A549 (cell line): ENCODE measurements at regions not wholly inside any gene's neighbourhood (a gene's known extent, or its start where the extent isn't known, plus 50 kb on each side); places are given as distances from the start of the nearest gene placed in this dataset.

Source experiments
- ATAC-seq, 2 experiments: fragments of 200-7000 bp in 1 of 2; fragments of >200 bp in 1 of 2; cut with Nextera tagmentation in 1 of 2; cut with Tn5 transposase in 1 of 2; 3 replicates each; pipeline versions ENCODE4 v1.8.0 to v1.9.1; 2018 to 2020; ENCODE audit warnings: mild to moderate bottlenecking in 1 of 2, moderate library complexity in 1 of 2
- CTCF ChIA-PET: fragments of 300-600 bp; sonication (Branson Sonifier 250); formaldehyde crosslinking; extraction: SDS; loops from one replicate; lab custom pipeline; 2021; ENCODE audit warnings: antibody characterized with exemption, inconsistent platforms; lab: Yijun Ruan, JAX
- POLR2A ChIA-PET: fragments of 350-600 bp; formaldehyde crosslinking; extraction: SDS; loops from one replicate; lab custom pipeline; 2021; ENCODE audit warnings: antibody characterized with exemption, inconsistent platforms; lab: Yijun Ruan, JAX
- DNase-seq, 2 experiments: peaks; one replicate each; pipeline versions ENCODE4 v3.0.0 to v3.0.0-alpha.2; 2011 to 2016; ENCODE audit warnings: low read depth in 1 of 2, low spot score in 1 of 2
- FAIRE-seq: peaks from 2 replicates; lab custom pipeline; 2011; peaks lifted over from hg19 to GRCh38; lab: Jason Lieb, UNC
- H3K27ac ChIP-seq, 2 experiments: fragments of >200 bp; sonication (Bioruptor Twin); formaldehyde crosslinking; 3 replicates each; pipeline ENCODE4 v1.5.1; 2016 to 2017
- H3K4me1 ChIP-seq: fragments of >200 bp; sonication (Bioruptor Twin); formaldehyde crosslinking; 3 replicates; pipeline ENCODE4 v1.6.1; 2016
- H3K4me2 ChIP-seq: fragments of >200 bp; sonication (Bioruptor Twin); formaldehyde crosslinking; 3 replicates; pipeline ENCODE4 v1.6.1; 2016
- H3K4me3 ChIP-seq: fragments of >200 bp; sonication (Bioruptor Twin); formaldehyde crosslinking; 3 replicates; pipeline ENCODE4 v1.5.1; 2016
- H3K9me3 ChIP-seq: fragments of >200 bp; sonication (Bioruptor Twin); formaldehyde crosslinking; 3 replicates; pipeline ENCODE4 v1.6.1; 2016
- ATOH8 ChIP-seq: fragments of 250-450 bp; sonication (Bioruptor Pico); IDR thresholded peaks from 2 replicates; pipeline ENCODE4 v1.5.0; 2020; ENCODE audit warnings: low read depth, mild to moderate bottlenecking, moderate library complexity
- CHD2 ChIP-seq: fragments of 150-350 bp; IDR thresholded peaks from 2 replicates; pipeline ENCODE4 v1.6.1; 2014; ENCODE audit warnings: low read length; ENCODE audit not compliant: partially characterized antibody
- FOSL2 ChIP-seq, 2 experiments: fragments of 450-650 bp in 1 of 2; fragments of >200 bp in 1 of 2; sonication (Bioruptor Twin) in 1 of 2; formaldehyde crosslinking; IDR thresholded peaks; 2 replicates each; pipeline versions ENCODE4 v1.5.0 to v1.6.1; 2016 to 2020; ENCODE audit warnings: mild to moderate bottlenecking in 1 of 2, moderate library complexity in 1 of 2
- HDAC2 ChIP-seq: fragments of 200-600 bp; sonication (generic); IDR thresholded peaks from 2 replicates; pipeline ENCODE4 v1.6.1; 2016
- HEYL ChIP-seq: fragments of 250-450 bp; sonication (Bioruptor Pico); IDR thresholded peaks from 2 replicates; pipeline ENCODE4 v1.8.0; 2021; ENCODE audit warnings: mild to moderate bottlenecking, moderate library complexity
- HOXA7 ChIP-seq: fragments of 250-450 bp; sonication (Bioruptor Pico); IDR thresholded peaks from 2 replicates; pipeline ENCODE4 v1.5.0; 2020; ENCODE audit warnings: mild to moderate bottlenecking, moderate library complexity
- KDM1A ChIP-seq: fragments of 200-600 bp; sonication (generic); IDR thresholded peaks from 2 replicates; pipeline ENCODE4 v1.6.1; 2016; ENCODE audit warnings: low read depth, mild to moderate bottlenecking
- KDM5A ChIP-seq: fragments of 200-600 bp; sonication (generic); IDR thresholded peaks from 2 replicates; pipeline ENCODE4 v1.6.1; 2016; ENCODE audit warnings: antibody characterized with exemption, mild to moderate bottlenecking
- MAZ ChIP-seq: fragments of 150-350 bp; IDR thresholded peaks from 2 replicates; pipeline ENCODE4 v1.6.1; 2014; ENCODE audit warnings: antibody characterized with exemption, low read depth, low read length, borderline replicate concordance
- NPAS2 ChIP-seq: fragments of 250-450 bp; sonication (Bioruptor Pico); IDR thresholded peaks from 2 replicates; pipeline ENCODE4 v1.8.0; 2022; ENCODE audit warnings: mild to moderate bottlenecking, moderate library complexity, borderline replicate concordance
- NR3C1 ChIP-seq: fragments of >200 bp; sonication (Bioruptor Twin); formaldehyde crosslinking; IDR thresholded peaks from 3 replicates; pipeline ENCODE4 v1.6.1; 2017
- PHF8 ChIP-seq: fragments of 200-600 bp; sonication (generic); IDR thresholded peaks from 2 replicates; pipeline ENCODE4 v1.6.1; 2016; ENCODE audit warnings: low read depth, mild to moderate bottlenecking, antibody characterized with exemption, moderate library complexity, borderline replicate concordance
- POLR2AphosphoS2 ChIP-seq: conservative IDR thresholded peaks from 2 replicates; pipeline ENCODE4 v1.6.1; 2012; ENCODE audit warnings: low read length, improper control_type of control experiment, inconsistent platforms
- RARB ChIP-seq: fragments of 250-450 bp; sonication (Bioruptor Pico); IDR thresholded peaks from 2 replicates; pipeline ENCODE4 v1.8.0; 2021; ENCODE audit warnings: mild to moderate bottlenecking, moderate library complexity
- RFX5 ChIP-seq: fragments of 450-650 bp; IDR thresholded peaks from 2 replicates; pipeline ENCODE4 v1.7.1; 2014; ENCODE audit warnings: antibody characterized with exemption, mild to moderate bottlenecking, moderate library complexity
- RNF2 ChIP-seq: fragments of 200-600 bp; sonication (generic); IDR thresholded peaks from 2 replicates; pipeline ENCODE4 v1.6.1; 2016; ENCODE audit warnings: low read depth, mild to moderate bottlenecking, antibody characterized with exemption, moderate library complexity, borderline replicate concordance
- TFCP2L1 ChIP-seq: fragments of 250-450 bp; sonication (Bioruptor Pico); IDR thresholded peaks from 2 replicates; pipeline ENCODE4 v1.5.0; 2021; ENCODE audit warnings: mild to moderate bottlenecking
- TP53 ChIP-seq: fragments of 250-450 bp; sonication (Bioruptor Pico); IDR thresholded peaks from 2 replicates; pipeline ENCODE4 v1.5.0; 2021; ENCODE audit warnings: mild to moderate bottlenecking, moderate library complexity
- USF2 ChIP-seq: fragments of 450-650 bp; IDR thresholded peaks from 2 replicates; pipeline ENCODE4 v1.6.1; 2014; ENCODE audit warnings: antibody characterized with exemption
- ZFP36 ChIP-seq: fragments of 450-650 bp; IDR thresholded peaks from 2 replicates; pipeline ENCODE4 v1.6.1; 2014; ENCODE audit warnings: borderline replicate concordance; ENCODE audit not compliant: partially characterized antibody
- ZSCAN20 ChIP-seq: fragments of 250-450 bp; sonication (Bioruptor Pico); IDR thresholded peaks from 2 replicates; pipeline ENCODE4 v1.8.0; 2022; ENCODE audit warnings: mild to moderate bottlenecking, moderate library complexity
- WGBS: methylation state at CpG from one replicate; pipeline ENCODE4 v1.1.6; 2017; ENCODE audit errors: missing lambda C conversion rate; 5-methylcytosine and 5-hydroxymethylcytosine counted together
- TF ChIP-seq, protein P1 (sequence below): fragments of 200-600 bp; sonication (generic); IDR thresholded peaks from 2 replicates; pipeline ENCODE4 v1.6.1; 2016; ENCODE audit warnings: antibody characterized with exemption, mild to moderate bottlenecking, moderate library complexity
- TF ChIP-seq, protein P2 (sequence below): IDR thresholded peaks from 2 replicates; pipeline ENCODE4 v1.6.1; 2012
- TF ChIP-seq, protein P3 (sequence below): fragments of 150-350 bp; IDR thresholded peaks from 2 replicates; pipeline ENCODE4 v1.6.1; 2014; ENCODE audit warnings: low read depth, mild to moderate bottlenecking, low read length

GRCh38 chr2:121905201-121905600, 149.8 kb downstream of the TSN start:
- Histone ChIP-seq H3K4me1 (no peaks in the 10 kb centered on the region), H3K4me2 (no peak overlapping the region), H3K4me3 (no peak overlapping the region), H3K27ac (no peak overlapping the region), H3K9me3 (no peaks in the 10 kb centered on the region)
- DNase-seq (no peak), ATAC-seq (no peak), FAIRE-seq (no peak)
- TF ChIP-seq TFCP2L1 (CRISPR knock-in tag) (no peak), NR3C1 (no peak), CHD2 (no peak)
- CTCF ChIA-PET: no interaction called here
- 61% methylated on average over 7 of the region's 7 CpGs for WGBS
- POLR2A ChIA-PET: no interaction called here

- Histone ChIP-seq H3K9me3 (no peaks in the 10 kb centered on the region), H3K27ac (no peak overlapping the region), H3K4me1 (no peaks in the 10 kb centered on the region), H3K4me3 (no peak overlapping the region), H3K4me2 (no peak overlapping the region)
- CTCF ChIA-PET: interaction anchor here (0.7 kb wide), 1 partner anchor 32 kb away, joined by 4 read pairs; no protein-coding TSS in a partner anchor
- 0% methylated on average over 4 of the region's 11 CpGs for WGBS
- POLR2A ChIA-PET: no interaction called here
- TF ChIP-seq ZSCAN20 (CRISPR knock-in tag) (no peak), FOSL2 (IDR thresholded peaks at IDR 0.05) (no peak), FOSL2 (CRISPR knock-in tag; IDR thresholded peaks at IDR 0.05) (no peak), POLR2AphosphoS2 (no peak), ZFP36 (no peak), TP53 (CRISPR knock-in tag) (no peak)
- DNase-seq: no peak
- FAIRE-seq: no peak
- ATAC-seq: no peak
Measured at GRCh38 chr2:121906170-121906569, 150.7 kb downstream of the TSN start.

DNA sequence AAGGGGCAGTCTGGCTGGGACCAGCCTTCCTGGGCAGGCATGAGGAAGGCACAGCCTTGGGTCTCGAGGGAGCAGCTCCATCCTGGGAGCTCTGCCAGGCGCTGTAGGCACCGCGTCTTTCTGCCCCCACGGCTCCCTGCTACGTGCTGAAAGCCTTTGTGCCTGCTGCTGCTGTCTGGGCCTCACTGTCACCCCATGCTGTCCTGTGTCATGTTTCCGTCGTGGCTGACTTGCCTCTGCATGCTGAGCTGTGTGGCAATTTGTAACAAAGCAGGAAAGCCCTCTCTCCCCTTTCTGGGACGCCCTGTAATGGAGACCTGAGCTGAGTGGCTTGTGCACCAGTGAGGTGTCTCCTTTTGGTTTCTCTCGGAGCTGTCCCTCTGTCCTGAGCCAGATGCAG, 152.5 kb downstream of the TSN start:
- 14% methylated on average over 9 of the region's 10 CpGs for WGBS
- H3K4me1 ChIP-seq: no peaks in the 10 kb centered on the region
- FAIRE-seq (no peak), ATAC-seq (peak; percentile 28 to 41; a peak in 3 of 6 replicates), DNase-seq (no peak)
- H3K27ac ChIP-seq: no peak overlapping the region
- H3K4me2 ChIP-seq: no peak overlapping the region
- H3K9me3 ChIP-seq: no peaks in the 10 kb centered on the region
- TF ChIP-seq, protein P1, sequence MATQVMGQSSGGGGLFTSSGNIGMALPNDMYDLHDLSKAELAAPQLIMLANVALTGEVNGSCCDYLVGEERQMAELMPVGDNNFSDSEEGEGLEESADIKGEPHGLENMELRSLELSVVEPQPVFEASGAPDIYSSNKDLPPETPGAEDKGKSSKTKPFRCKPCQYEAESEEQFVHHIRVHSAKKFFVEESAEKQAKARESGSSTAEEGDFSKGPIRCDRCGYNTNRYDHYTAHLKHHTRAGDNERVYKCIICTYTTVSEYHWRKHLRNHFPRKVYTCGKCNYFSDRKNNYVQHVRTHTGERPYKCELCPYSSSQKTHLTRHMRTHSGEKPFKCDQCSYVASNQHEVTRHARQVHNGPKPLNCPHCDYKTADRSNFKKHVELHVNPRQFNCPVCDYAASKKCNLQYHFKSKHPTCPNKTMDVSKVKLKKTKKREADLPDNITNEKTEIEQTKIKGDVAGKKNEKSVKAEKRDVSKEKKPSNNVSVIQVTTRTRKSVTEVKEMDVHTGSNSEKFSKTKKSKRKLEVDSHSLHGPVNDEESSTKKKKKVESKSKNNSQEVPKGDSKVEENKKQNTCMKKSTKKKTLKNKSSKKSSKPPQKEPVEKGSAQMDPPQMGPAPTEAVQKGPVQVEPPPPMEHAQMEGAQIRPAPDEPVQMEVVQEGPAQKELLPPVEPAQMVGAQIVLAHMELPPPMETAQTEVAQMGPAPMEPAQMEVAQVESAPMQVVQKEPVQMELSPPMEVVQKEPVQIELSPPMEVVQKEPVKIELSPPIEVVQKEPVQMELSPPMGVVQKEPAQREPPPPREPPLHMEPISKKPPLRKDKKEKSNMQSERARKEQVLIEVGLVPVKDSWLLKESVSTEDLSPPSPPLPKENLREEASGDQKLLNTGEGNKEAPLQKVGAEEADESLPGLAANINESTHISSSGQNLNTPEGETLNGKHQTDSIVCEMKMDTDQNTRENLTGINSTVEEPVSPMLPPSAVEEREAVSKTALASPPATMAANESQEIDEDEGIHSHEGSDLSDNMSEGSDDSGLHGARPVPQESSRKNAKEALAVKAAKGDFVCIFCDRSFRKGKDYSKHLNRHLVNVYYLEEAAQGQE: no peak
- TF ChIP-seq, protein P2, sequence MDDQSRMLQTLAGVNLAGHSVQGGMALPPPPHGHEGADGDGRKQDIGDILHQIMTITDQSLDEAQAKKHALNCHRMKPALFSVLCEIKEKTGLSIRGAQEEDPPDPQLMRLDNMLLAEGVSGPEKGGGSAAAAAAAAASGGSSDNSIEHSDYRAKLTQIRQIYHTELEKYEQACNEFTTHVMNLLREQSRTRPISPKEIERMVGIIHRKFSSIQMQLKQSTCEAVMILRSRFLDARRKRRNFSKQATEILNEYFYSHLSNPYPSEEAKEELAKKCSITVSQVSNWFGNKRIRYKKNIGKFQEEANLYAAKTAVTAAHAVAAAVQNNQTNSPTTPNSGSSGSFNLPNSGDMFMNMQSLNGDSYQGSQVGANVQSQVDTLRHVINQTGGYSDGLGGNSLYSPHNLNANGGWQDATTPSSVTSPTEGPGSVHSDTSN: no peak
- TF ChIP-seq ATOH8: no peak
- TF ChIP-seq HOXA7 (CRISPR knock-in tag): no peak
- TF ChIP-seq KDM1A: no peak
- TF ChIP-seq RARB (CRISPR knock-in tag): no peak
- no peak for TF ChIP-seq HDAC2
- no peak for TF ChIP-seq PHF8
- no peak for TF ChIP-seq HEYL
- TF ChIP-seq POLR2AphosphoS2: no peak
- TF ChIP-seq NPAS2 (CRISPR knock-in tag): no peak
- TF ChIP-seq, protein P3, sequence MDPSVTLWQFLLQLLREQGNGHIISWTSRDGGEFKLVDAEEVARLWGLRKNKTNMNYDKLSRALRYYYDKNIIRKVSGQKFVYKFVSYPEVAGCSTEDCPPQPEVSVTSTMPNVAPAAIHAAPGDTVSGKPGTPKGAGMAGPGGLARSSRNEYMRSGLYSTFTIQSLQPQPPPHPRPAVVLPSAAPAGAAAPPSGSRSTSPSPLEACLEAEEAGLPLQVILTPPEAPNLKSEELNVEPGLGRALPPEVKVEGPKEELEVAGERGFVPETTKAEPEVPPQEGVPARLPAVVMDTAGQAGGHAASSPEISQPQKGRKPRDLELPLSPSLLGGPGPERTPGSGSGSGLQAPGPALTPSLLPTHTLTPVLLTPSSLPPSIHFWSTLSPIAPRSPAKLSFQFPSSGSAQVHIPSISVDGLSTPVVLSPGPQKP: no peak
- TF ChIP-seq RNF2: no peak
- TF ChIP-seq KDM5A: no peak
- TF ChIP-seq MAZ: no peak
- TF ChIP-seq RFX5: no peak
- no peak for TF ChIP-seq USF2
- CTCF ChIA-PET: no interaction called here
- POLR2A ChIA-PET: no interaction called here
- H3K4me3 ChIP-seq: no peak overlapping the region
